MCF 10A (cell line): ENCODE measurements at regions not wholly inside any gene's neighbourhood (a gene's known extent, or its start where the extent isn't known, plus 50 kb on each side); places are given as distances from the start of the nearest gene placed in this dataset.

Experiments used
- BruUV-seq: library from RNA; stranded (reverse); fragments of 400-500 nt; replicated peaks from 2 replicates; lab custom pipeline; 2021; lab: Mats Ljungman, UMichigan
- CTCF ChIA-PET: fragments of 300-600 bp; sonication (Branson Sonifier 250); formaldehyde crosslinking; extraction: SDS; loops from one replicate; lab custom pipeline; 2021; ENCODE audit warnings: antibody characterized with exemption, inconsistent platforms; lab: Yijun Ruan, JAX
- POLR2A ChIA-PET: fragments of 300-600, 350-650 bp; sonication (Branson Sonifier 250); formaldehyde crosslinking; extraction: SDS; loops from one replicate; lab custom pipeline; 2020; ENCODE audit warnings: antibody characterized with exemption, inconsistent platforms; lab: Yijun Ruan, JAX
- DNase-seq: peaks from one replicate; pipeline ENCODE4 v3.0.0-alpha.2; 2018; ENCODE audit not compliant: unreplicated experiment
- H3K27ac Mint-ChIP-seq: one replicate; pipeline ENCODE4 v1.8.0; 2022; ENCODE audit warnings: mild to moderate bottlenecking, low read depth, mixed read lengths; ENCODE audit not compliant: unreplicated experiment
- H3K27me3 Mint-ChIP-seq: one replicate; pipeline ENCODE4 v1.8.0; 2022; ENCODE audit warnings: mixed read lengths; ENCODE audit not compliant: insufficient read depth, unreplicated experiment
- H3K36me3 Mint-ChIP-seq: one replicate; pipeline ENCODE4 v1.8.0; 2022; ENCODE audit warnings: mild to moderate bottlenecking, moderate library complexity, mixed read lengths; ENCODE audit not compliant: insufficient read depth, unreplicated experiment
- H3K4me1 Mint-ChIP-seq: one replicate; pipeline ENCODE4 v1.8.0; 2022; ENCODE audit warnings: mixed read lengths; ENCODE audit not compliant: insufficient read depth, unreplicated experiment
- H3K4me3 Mint-ChIP-seq: one replicate; pipeline ENCODE4 v1.8.0; 2022; ENCODE audit warnings: mild to moderate bottlenecking, moderate library complexity, mixed read lengths; ENCODE audit not compliant: unreplicated experiment
- H3K9me3 Mint-ChIP-seq: one replicate; pipeline ENCODE4 v1.8.0; 2022; ENCODE audit warnings: mixed read lengths; ENCODE audit not compliant: unreplicated experiment
- intact Hi-C: fragments of 100-400 bp; cut with micrococcal nuclease; formaldehyde crosslinking; loops from 2 replicates; pipeline ENCODE4 v1.14.1; 2022
- TF ChIP-seq, protein P1 (sequence below): fragments of 200-600 bp; IDR thresholded peaks from one replicate; pipeline ENCODE4 v1.8.0; 2022; ENCODE audit warnings: antibody characterized with exemption, mild to moderate bottlenecking; ENCODE audit not compliant: unreplicated experiment

GRCh38 chr3:162677475-162677874, 1180.9 kb downstream of the OTOL1 start:
- TF ChIP-seq, protein P1, sequence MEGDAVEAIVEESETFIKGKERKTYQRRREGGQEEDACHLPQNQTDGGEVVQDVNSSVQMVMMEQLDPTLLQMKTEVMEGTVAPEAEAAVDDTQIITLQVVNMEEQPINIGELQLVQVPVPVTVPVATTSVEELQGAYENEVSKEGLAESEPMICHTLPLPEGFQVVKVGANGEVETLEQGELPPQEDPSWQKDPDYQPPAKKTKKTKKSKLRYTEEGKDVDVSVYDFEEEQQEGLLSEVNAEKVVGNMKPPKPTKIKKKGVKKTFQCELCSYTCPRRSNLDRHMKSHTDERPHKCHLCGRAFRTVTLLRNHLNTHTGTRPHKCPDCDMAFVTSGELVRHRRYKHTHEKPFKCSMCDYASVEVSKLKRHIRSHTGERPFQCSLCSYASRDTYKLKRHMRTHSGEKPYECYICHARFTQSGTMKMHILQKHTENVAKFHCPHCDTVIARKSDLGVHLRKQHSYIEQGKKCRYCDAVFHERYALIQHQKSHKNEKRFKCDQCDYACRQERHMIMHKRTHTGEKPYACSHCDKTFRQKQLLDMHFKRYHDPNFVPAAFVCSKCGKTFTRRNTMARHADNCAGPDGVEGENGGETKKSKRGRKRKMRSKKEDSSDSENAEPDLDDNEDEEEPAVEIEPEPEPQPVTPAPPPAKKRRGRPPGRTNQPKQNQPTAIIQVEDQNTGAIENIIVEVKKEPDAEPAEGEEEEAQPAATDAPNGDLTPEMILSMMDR, result no peak
- POLR2A ChIA-PET, result no interaction called here
- intact Hi-C loops, result no loop called here
- CTCF ChIA-PET, result interaction anchor here (0.6 to 0.7 kb wide), 3 partner anchors 13 to 825 kb away, joined by 3 to 4 read pairs (median 3); no protein-coding TSS in a partner anchor
- no peaks in the 10 kb centered on the region for H3K9me3 Mint-ChIP-seq
- H3K4me3 Mint-ChIP-seq, result no peak overlapping the region
- no peak overlapping the region for H3K27ac Mint-ChIP-seq
- no peaks in the 10 kb centered on the region for H3K4me1 Mint-ChIP-seq
- DNase-seq, result no peak
- BruUV-seq, result no TSS peak
- no peaks in the 10 kb centered on the region for H3K36me3 Mint-ChIP-seq
- H3K27me3 Mint-ChIP-seq, result no peaks in the 10 kb centered on the region

- DNase-seq, result no peak
- TF ChIP-seq, protein P1, result no peak
- Mint-ChIP-seq H3K36me3 (no peaks in the 10 kb centered on the region), H3K27me3 (no peaks in the 10 kb centered on the region), H3K4me1 (no peaks in the 10 kb centered on the region), H3K4me3 (no peak overlapping the region), H3K9me3 (no peaks in the 10 kb centered on the region), H3K27ac (no peak overlapping the region)
- POLR2A ChIA-PET, result no interaction called here
- CTCF ChIA-PET, result interaction anchor here (0.6 kb wide), 1 partner anchor 79 kb away, joined by 5 read pairs; no protein-coding TSS in a partner anchor
- no TSS peak for BruUV-seq
- intact Hi-C loops, result no loop called here
Measured at GRCh38 chr3:162678941-162679340, 1182.3 kb downstream of the OTOL1 start.

DNA sequence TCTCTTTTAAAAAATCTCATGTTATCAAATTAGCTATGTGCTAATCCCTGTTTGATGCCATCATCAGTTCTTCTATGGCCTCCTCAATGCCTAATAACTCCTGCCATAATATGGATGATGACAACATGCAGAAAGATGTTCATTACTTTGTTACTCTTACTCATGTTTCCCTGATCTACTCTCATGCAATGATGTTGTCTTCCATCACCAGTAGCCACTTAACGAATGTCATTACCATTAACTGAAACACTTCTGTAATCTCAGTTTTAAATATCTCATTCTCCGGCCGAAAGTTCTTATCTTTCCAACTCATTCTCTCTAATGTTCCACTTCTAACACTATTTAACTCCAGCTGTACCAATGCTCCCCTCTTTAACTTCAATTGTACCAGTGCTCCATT, 1187.7 kb downstream of the OTOL1 start:
- TF ChIP-seq, protein P1, result no peak
- Mint-ChIP-seq H3K36me3 (no peaks in the 10 kb centered on the region), H3K27me3 (no peaks in the 10 kb centered on the region), H3K27ac (no peak overlapping the region), H3K4me1 (no peaks in the 10 kb centered on the region), H3K4me3 (no peak overlapping the region), H3K9me3 (peaks cover 7% of the 10 kb centered on the region)
- no TSS peak for BruUV-seq
- POLR2A ChIA-PET, result no interaction called here
- CTCF ChIA-PET, result interaction anchor here (0.6 to 0.7 kb wide), 2 partner anchors 857 to 1116 kb away, joined by 3 to 4 read pairs; no protein-coding TSS in a partner anchor
- DNase-seq, result no peak
- intact Hi-C loops, result no loop called here

- intact Hi-C loops, result no loop called here
- Mint-ChIP-seq H3K27ac (no peak overlapping the region), H3K4me3 (no peak overlapping the region), H3K27me3 (no peaks in the 10 kb centered on the region), H3K9me3 (no peaks in the 10 kb centered on the region), H3K36me3 (no peaks in the 10 kb centered on the region), H3K4me1 (peaks cover 2% of the 10 kb centered on the region)
- ChIA-PET CTCF (no interaction called here), POLR2A (no interaction called here)
- BruUV-seq, result no TSS peak
- no peak for DNase-seq
- TF ChIP-seq, protein P1, result no peak
Measured at GRCh38 chr3:162699291-162699690, 1202.7 kb downstream of the OTOL1 start.
